ENCODE measurements at regions not wholly inside any gene's neighbourhood (a gene's known extent, or its start where the extent isn't known, plus 50 kb on each side); places are given as distances from the start of the nearest gene placed in this dataset.
A peak's percentile ranks its signal among the peaks of the same experiment; 100 is the strongest.

DNA sequence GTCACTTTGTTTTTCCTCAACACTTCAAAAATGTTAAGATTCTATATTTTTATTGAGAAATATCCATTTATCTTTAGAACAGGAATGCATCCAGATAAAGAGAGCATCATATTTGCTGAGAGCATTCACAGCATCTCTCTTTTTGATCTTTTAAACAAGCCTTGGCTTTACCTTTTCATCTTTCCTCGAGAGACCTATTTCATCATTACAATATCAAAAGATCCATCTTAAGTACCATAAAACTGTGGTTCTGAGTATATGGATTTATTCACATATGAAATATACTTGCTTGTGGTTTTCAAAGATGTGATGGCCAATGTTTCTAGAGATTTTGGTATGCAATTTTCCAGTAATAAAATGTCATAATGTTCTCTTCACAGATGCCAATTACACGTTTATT is 1140.9 kb downstream of the GATA3 start:
- H3K4me3 ChIP-seq (ENCODE audit: control insufficient read depth, low read depth, low read length) = no peak overlapping the region
- no peak for DNase-seq (ENCODE audit: low read depth)
- TF ChIP-seq, protein P1, sequence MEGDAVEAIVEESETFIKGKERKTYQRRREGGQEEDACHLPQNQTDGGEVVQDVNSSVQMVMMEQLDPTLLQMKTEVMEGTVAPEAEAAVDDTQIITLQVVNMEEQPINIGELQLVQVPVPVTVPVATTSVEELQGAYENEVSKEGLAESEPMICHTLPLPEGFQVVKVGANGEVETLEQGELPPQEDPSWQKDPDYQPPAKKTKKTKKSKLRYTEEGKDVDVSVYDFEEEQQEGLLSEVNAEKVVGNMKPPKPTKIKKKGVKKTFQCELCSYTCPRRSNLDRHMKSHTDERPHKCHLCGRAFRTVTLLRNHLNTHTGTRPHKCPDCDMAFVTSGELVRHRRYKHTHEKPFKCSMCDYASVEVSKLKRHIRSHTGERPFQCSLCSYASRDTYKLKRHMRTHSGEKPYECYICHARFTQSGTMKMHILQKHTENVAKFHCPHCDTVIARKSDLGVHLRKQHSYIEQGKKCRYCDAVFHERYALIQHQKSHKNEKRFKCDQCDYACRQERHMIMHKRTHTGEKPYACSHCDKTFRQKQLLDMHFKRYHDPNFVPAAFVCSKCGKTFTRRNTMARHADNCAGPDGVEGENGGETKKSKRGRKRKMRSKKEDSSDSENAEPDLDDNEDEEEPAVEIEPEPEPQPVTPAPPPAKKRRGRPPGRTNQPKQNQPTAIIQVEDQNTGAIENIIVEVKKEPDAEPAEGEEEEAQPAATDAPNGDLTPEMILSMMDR (conservative IDR thresholded peaks at IDR 0.05; ENCODE audit: control insufficient read depth, insufficient read depth, low read depth, low read length) = no peak

DNA sequence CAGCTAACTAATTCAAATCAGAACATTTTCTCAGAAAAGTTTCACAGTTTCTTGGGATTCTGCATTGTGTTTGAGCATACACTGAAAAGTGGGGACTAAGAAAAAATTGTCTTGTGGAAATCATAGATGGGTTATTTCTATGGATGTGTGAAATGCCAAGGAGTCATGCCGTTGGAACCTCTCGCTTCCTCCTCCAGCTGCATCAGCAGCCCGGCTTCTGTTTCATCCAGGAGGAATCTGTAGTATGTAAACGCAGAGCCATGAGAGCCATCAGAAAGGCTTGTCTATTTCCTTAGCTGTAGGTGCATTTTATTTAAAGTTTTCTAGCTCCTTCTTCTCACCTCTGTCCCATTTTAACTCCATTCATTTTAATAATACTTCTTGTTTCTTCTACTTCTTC is 1144.1 kb downstream of the GATA3 start:
- no peak overlapping the region for H3K4me3 ChIP-seq (ENCODE audit: control insufficient read depth, low read depth, low read length)
- TF ChIP-seq, protein P1 (conservative IDR thresholded peaks at IDR 0.05; ENCODE audit: control insufficient read depth, insufficient read depth, low read depth, low read length) = no peak
- peak; percentile 36 for DNase-seq (ENCODE audit: low read depth)

DNA sequence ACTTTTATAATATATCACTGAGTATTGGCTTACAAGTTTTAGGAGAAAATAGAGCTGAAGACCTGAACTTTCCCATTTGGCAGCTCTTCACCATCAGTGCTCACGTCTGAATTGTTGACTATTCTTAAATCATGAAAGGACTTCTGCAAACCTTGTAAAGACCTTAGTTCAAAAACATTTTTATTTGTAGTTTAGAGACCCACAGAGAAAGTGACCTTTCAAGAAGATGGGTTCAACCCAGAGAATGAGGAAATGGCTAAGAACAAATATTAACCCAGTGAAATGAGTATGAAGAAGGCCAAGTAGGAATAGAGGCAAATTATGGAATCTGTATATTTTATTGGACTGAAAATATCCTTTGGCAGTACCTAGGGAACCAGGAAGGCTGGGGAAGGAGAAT is 1151.1 kb downstream of the GATA3 start:
- H3K4me3 ChIP-seq (ENCODE audit: control insufficient read depth, low read depth, low read length) = no peak overlapping the region
- no peak for DNase-seq (ENCODE audit: low read depth)
- TF ChIP-seq, protein P1 (conservative IDR thresholded peaks at IDR 0.05; ENCODE audit: control insufficient read depth, insufficient read depth, low read depth, low read length) = no peak

DNA sequence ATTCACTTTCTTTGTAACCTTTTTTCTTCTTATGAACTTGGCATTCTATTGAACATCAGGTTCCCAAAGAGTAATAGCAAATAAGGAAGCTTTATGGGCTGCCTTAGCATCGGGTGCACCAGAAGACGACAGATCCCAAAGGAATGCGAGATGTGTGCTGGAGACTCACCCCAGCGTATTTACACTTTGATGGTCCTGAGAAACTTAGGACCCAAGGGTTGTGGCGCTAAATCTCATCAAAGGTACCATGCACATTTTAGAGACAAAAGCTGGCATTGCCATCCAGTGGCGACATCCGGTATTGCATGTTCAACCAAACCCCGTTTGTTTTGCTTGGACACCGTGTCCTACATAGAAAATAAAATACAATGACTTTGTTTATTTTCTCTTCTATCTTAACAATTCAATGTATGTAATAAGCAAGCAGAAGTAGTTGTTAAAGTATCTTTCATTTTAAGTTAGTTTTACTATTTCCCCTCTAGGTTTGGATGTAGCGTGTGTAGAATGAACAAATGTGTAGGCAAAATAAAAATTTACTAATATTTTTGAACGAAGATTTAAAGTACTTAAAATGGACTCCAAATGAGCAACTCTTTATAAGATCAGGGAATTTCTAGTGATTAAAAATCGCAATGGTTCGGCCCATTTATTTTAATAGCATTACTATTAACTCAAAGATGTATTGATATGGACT is 1154.8 kb downstream of the GATA3 start:
- peak; percentile 68 for DNase-seq (ENCODE audit: low read depth)
- TF ChIP-seq, protein P1 (conservative IDR thresholded peaks at IDR 0.05; ENCODE audit: control insufficient read depth, insufficient read depth, low read depth, low read length) = peak; percentile 96
- no peak overlapping the region for H3K4me3 ChIP-seq (ENCODE audit: control insufficient read depth, low read depth, low read length)

DNA sequence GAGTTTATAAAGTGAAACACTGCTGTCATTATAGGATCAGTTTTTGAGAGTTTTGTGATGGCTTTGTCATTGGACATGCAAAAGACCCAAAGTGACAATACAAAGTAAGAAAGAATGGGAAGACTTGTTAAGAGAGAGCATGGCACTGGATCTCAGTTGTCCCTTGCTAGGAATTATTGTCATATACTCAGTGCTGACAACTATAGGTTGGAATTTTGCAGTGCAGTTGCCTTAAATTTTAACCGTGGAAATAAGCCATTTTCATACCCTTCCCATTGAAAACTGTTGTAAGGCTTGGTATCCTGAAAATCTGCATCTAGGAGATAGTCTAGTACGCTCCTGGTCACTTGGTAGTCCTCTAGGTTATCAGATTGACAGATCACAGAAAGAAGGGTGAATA is 1156.7 kb downstream of the GATA3 start:
- no peak for DNase-seq (ENCODE audit: low read depth)
- no peak overlapping the region for H3K4me3 ChIP-seq (ENCODE audit: control insufficient read depth, low read depth, low read length)
- TF ChIP-seq, protein P1 (conservative IDR thresholded peaks at IDR 0.05; ENCODE audit: control insufficient read depth, insufficient read depth, low read depth, low read length) = peak; percentile 53

DNA sequence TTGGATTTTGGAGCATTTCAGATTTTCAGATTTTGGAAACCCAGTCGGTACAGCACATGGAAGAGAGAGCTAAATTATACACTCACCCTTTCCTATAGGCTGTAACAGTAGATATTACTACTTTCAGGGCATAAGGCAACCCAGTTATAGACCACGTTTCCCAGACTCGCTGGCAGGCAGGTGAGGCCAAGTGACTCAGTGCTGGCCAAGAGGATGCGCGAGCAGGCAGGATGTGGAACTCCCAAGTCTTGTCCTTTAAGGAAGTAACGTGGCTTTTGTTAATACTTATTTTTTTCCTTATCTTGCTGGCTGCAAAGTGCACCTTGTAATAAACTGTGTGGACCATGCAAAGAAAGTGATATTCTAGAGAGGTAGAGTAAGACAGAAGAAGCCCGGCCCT is 1160.1 kb downstream of the GATA3 start:
- DNase-seq (ENCODE audit: low read depth) = no peak
- no peak overlapping the region for H3K4me3 ChIP-seq (ENCODE audit: control insufficient read depth, low read depth, low read length)
- TF ChIP-seq, protein P1 (conservative IDR thresholded peaks at IDR 0.05; ENCODE audit: control insufficient read depth, insufficient read depth, low read depth, low read length) = no peak

DNA sequence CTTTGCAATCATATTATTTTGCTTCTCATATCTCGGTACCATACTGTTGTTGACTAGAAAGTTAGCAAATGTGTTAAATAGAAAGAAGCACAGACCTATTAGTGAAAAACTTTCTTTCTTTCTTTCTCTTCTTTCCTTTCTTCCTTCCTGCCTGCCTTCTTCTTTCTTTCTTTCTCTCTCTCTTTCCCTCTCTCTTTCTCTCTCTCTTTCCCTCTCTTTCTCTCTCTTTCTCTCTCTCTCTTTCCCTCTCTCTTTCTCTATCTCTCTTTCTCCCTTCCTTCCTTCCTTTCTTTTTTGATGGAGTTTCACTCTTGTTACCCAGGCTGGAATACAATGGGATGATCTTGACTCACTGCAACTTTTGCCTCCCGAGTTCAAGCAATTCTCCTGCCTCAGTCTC is 1160.6 kb downstream of the GATA3 start:
- no peak overlapping the region for H3K4me3 ChIP-seq (ENCODE audit: control insufficient read depth, low read depth, low read length)
- TF ChIP-seq, protein P1 (conservative IDR thresholded peaks at IDR 0.05; ENCODE audit: control insufficient read depth, insufficient read depth, low read depth, low read length) = no peak
- no peak for DNase-seq (ENCODE audit: low read depth)
